B cell (primary cell): ENCODE measurements at regions not wholly inside any gene's neighbourhood (a gene's known extent, or its start where the extent isn't known, plus 50 kb on each side); places are given as distances from the start of the nearest gene placed in this dataset.

Experiments used
- ATAC-seq: fragments of 200-7000 bp; cut with Tn5 transposase; one replicate; pipeline ENCODE4 v1.10.0; 2021; ENCODE audit warnings: low read depth, mild to moderate bottlenecking, moderate number of reproducible peaks, moderate library complexity
- CTCF ChIA-PET: fragments of 350-600 bp; sonication (Branson Sonifier 250); formaldehyde crosslinking; loops from one replicate; lab custom pipeline; 2021; ENCODE audit warnings: antibody characterized with exemption, inconsistent platforms; lab: Charles Lee
- POLR2A ChIA-PET: fragments of 350-600 bp; sonication (Branson Sonifier 250); formaldehyde crosslinking; loops from one replicate; lab custom pipeline; 2021; ENCODE audit warnings: antibody characterized with exemption; lab: Charles Lee
- DNase-seq: peaks from one replicate; pipeline ENCODE4 v3.0.0; 2013
- H2AFZ ChIP-seq: 2 replicates; pipeline ENCODE4 v1.6.1; 2012; ENCODE audit warnings: mild to moderate bottlenecking, low read depth, low read length; ENCODE audit not compliant: insufficient read depth, poor library complexity, severe bottlenecking
- H3K27ac ChIP-seq, 2 donors: 1 replicate in 1 of 2; 2 replicates in 1 of 2; pipeline ENCODE4 v1.5.1; 2012 to 2013; ENCODE audit warnings: low read length in 2 of 2, mild to moderate bottlenecking in 2 of 2, moderate library complexity in 1 of 2
- H3K27me3 ChIP-seq, 4 experiments: fragments of 200-600 bp in 1 of 4; sonication (generic) in 1 of 4; replicated peaks in 1 of 4; 1 replicate in 2 of 4; 2 replicates in 2 of 4; pipeline versions ENCODE4 v1.6.1 to v1.7.0; 2013 to 2016; ENCODE audit warnings: low read length in 3 of 4, mild to moderate bottlenecking in 2 of 4, mixed read lengths in 1 of 4, moderate library complexity in 1 of 4; ENCODE audit not compliant: insufficient read depth in 4 of 4, control insufficient read depth in 3 of 4; ENCODE audit errors: control extremely low read depth in 1 of 4
- H3K36me3 ChIP-seq, 2 experiments: replicated peaks in 1 of 2; 1 replicate in 1 of 2; 2 replicates in 1 of 2; pipeline versions ENCODE4 v1.6.1 to v1.7.1; 2013; ENCODE audit warnings: low read length in 1 of 2; ENCODE audit not compliant: insufficient read depth in 2 of 2, control insufficient read depth in 1 of 2; ENCODE audit errors: control extremely low read depth in 1 of 2, extremely low read depth in 1 of 2
- H3K4me1 ChIP-seq, 2 donors: fragments of 200-600 bp in 1 of 2; sonication (generic) in 1 of 2; 1 replicate in 1 of 2; 2 replicates in 1 of 2; pipeline versions ENCODE4 v1.5.1 to v1.6.1; 2013 to 2017; ENCODE audit warnings: low read length in 2 of 2; ENCODE audit not compliant: control insufficient read depth in 2 of 2, insufficient read depth in 2 of 2
- H3K4me2 ChIP-seq: replicated peaks from 2 replicates; pipeline ENCODE3; 2012; ENCODE audit warnings: mild to moderate bottlenecking, low read depth, low read length; ENCODE audit not compliant: poor library complexity, severe bottlenecking
- H3K4me3 ChIP-seq, 5 experiments: fragments of 200-600 bp in 1 of 5; sonication (generic) in 1 of 5; 1 replicate in 3 of 5; 2 replicates in 2 of 5; pipeline versions ENCODE4 v1.5.1 to v1.7.0; 2011 to 2016; ENCODE audit warnings: low read length in 4 of 5, mild to moderate bottlenecking in 4 of 5, low read depth in 2 of 5, control low read depth in 1 of 5, moderate library complexity in 1 of 5; ENCODE audit not compliant: insufficient read depth in 1 of 5; ENCODE audit errors: control extremely low read depth in 1 of 5, extremely low read depth in 1 of 5
- H3K79me2 ChIP-seq: fragments of 200-600 bp; sonication (generic); one replicate; pipeline ENCODE4 v1.6.0; 2016; ENCODE audit warnings: low read length; ENCODE audit not compliant: control insufficient read depth, insufficient read depth
- H3K9ac ChIP-seq: fragments of 200-600 bp; sonication (generic); 2 replicates; pipeline ENCODE4 v1.6.1; 2017; ENCODE audit warnings: mild to moderate bottlenecking, low read length, moderate library complexity
- H3K9me3 ChIP-seq, 3 donors: one replicate each; pipeline versions ENCODE4 v1.6.1 to v1.7.1; 2013; ENCODE audit warnings: low read length in 2 of 3; ENCODE audit not compliant: control insufficient read depth in 2 of 3, insufficient read depth in 1 of 3; ENCODE audit errors: control extremely low read depth in 1 of 3
- H4K20me1 ChIP-seq: 2 replicates; pipeline ENCODE4 v1.6.0; 2012; ENCODE audit warnings: mild to moderate bottlenecking, low read length; ENCODE audit not compliant: insufficient read depth, control insufficient read depth, poor library complexity, severe bottlenecking
- H3K27ac Mint-ChIP-seq: one replicate; pipeline ENCODE4 v1.8.0; 2021; ENCODE audit warnings: mixed read lengths
- H3K27me3 Mint-ChIP-seq: one replicate; pipeline ENCODE4 v1.8.0; 2021; ENCODE audit warnings: mixed read lengths
- H3K4me1 Mint-ChIP-seq: one replicate; pipeline ENCODE4 v1.8.0; 2021; ENCODE audit warnings: mixed read lengths
- H3K4me3 Mint-ChIP-seq: one replicate; pipeline ENCODE4 v1.8.0; 2021; ENCODE audit warnings: mixed read lengths
- H3K9me3 Mint-ChIP-seq: one replicate; pipeline ENCODE4 v1.8.0; 2022; ENCODE audit warnings: mixed read lengths; ENCODE audit not compliant: insufficient read depth
- EZH2 ChIP-seq: IDR thresholded peaks from 2 replicates; pipeline ENCODE4 v1.6.1; 2012; ENCODE audit warnings: borderline replicate concordance, low read depth, mild to moderate bottlenecking, moderate library complexity, low read length; ENCODE audit not compliant: insufficient read depth, poor library complexity, severe bottlenecking
- WGBS: methylation state at CpG from one replicate; pipeline ENCODE4 v1.1.5; 2013; ENCODE audit warnings: missing lambda C conversion rate; ENCODE audit not compliant: insufficient coverage; 5-methylcytosine and 5-hydroxymethylcytosine counted together
- intact Hi-C: fragments of 100-400 bp; cut with micrococcal nuclease; formaldehyde crosslinking; loops from one replicate; pipeline ENCODE4 v1.10.0; 2022
- TF ChIP-seq, protein P1 (sequence below): fragments of 200-600 bp; IDR thresholded peaks from one replicate; pipeline ENCODE4 v1.8.0; 2022; ENCODE audit warnings: antibody characterized with exemption, mild to moderate bottlenecking

DNA sequence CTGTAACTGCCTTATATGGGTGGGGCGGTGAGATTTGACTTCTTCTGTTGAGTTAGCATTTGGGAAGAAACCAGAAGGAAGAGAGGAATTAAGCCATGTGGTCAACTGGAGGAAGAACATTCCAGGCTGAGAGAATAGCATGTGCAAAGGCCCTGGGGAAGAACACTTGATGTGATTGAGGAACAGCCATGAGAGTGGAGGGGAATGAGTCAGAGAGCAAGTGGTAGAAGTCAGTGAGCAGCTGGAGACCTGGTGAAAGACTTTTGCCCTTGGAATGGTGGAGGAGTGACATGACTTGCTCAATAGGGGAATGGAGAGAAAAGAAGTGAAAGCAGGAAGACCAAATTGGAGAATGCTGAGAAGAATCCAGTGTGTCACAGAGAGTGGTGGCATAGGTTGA lies 327.8 kb upstream of the HAND2 start:
- no peak overlapping the region for H3K4me3 Mint-ChIP-seq
- peaks cover 3% of the 10 kb centered on the region for H3K9me3 Mint-ChIP-seq
- Histone ChIP-seq H3K4me1 (no peaks in the 10 kb centered on the region), H3K27me3 (no peaks in the 10 kb centered on the region), H3K27ac (no peak overlapping the region), H3K9me3 (no peaks in the 10 kb centered on the region), H3K36me3 (no peaks in the 10 kb centered on the region), H3K4me3 (no peak overlapping the region), H4K20me1 (no peaks in the 10 kb centered on the region), H2AFZ (no peak overlapping the region), H3K9ac (no peak overlapping the region), H3K4me2 (no peak overlapping the region), H3K79me2 (no peaks in the 10 kb centered on the region)
- ChIA-PET POLR2A (no interaction called here), CTCF (no interaction called here)
- WGBS, result 100% methylated on average over 1 of the region's 1 CpG
- intact Hi-C loops, result no loop called here
- H3K27ac Mint-ChIP-seq, result no peak overlapping the region
- no peaks in the 10 kb centered on the region for H3K27me3 Mint-ChIP-seq
- no peak for ATAC-seq
- no peak for TF ChIP-seq EZH2
- TF ChIP-seq, protein P1, sequence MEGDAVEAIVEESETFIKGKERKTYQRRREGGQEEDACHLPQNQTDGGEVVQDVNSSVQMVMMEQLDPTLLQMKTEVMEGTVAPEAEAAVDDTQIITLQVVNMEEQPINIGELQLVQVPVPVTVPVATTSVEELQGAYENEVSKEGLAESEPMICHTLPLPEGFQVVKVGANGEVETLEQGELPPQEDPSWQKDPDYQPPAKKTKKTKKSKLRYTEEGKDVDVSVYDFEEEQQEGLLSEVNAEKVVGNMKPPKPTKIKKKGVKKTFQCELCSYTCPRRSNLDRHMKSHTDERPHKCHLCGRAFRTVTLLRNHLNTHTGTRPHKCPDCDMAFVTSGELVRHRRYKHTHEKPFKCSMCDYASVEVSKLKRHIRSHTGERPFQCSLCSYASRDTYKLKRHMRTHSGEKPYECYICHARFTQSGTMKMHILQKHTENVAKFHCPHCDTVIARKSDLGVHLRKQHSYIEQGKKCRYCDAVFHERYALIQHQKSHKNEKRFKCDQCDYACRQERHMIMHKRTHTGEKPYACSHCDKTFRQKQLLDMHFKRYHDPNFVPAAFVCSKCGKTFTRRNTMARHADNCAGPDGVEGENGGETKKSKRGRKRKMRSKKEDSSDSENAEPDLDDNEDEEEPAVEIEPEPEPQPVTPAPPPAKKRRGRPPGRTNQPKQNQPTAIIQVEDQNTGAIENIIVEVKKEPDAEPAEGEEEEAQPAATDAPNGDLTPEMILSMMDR, result no peak
- H3K4me1 Mint-ChIP-seq, result no peaks in the 10 kb centered on the region
- no peak for DNase-seq

DNA sequence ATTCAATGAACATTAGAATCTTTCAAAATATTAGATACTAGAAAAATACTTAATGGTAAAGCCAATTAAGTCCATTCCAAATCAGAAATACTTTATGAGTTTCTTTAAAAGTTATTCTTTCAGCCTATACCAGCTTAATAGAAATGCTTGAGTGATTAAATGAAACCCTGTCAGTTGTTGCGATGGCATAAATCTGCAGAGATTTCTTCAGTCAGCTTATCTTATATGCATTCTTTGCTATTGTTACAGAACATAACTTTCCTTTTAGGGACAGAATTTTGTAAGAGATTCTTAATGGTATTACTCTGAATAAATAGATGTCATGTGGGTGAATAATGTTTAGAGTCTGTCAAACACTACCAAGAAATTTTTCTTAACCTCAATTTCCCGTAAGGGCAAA lies 325.0 kb upstream of the HAND2 start:
- ChIA-PET CTCF (no interaction called here), POLR2A (no interaction called here)
- TF ChIP-seq, protein P1, result no peak
- no peak for TF ChIP-seq EZH2
- Histone ChIP-seq H3K4me2 (no peak overlapping the region), H3K4me3 (no peak overlapping the region), H3K36me3 (no peaks in the 10 kb centered on the region), H4K20me1 (no peaks in the 10 kb centered on the region), H3K79me2 (no peaks in the 10 kb centered on the region), H3K9me3 (no peaks in the 10 kb centered on the region), H3K27me3 (no peaks in the 10 kb centered on the region), H3K27ac (no peak overlapping the region), H3K9ac (no peak overlapping the region), H2AFZ (no peak overlapping the region), H3K4me1 (no peaks in the 10 kb centered on the region)
- no peaks in the 10 kb centered on the region for H3K27me3 Mint-ChIP-seq
- intact Hi-C loops, result no loop called here
- no peak overlapping the region for H3K27ac Mint-ChIP-seq
- WGBS, result no CpG with 5 or more reads among the region's 2 CpGs
- peaks cover 3% of the 10 kb centered on the region for H3K9me3 Mint-ChIP-seq
- DNase-seq (no peak), ATAC-seq (no peak)
- H3K4me1 Mint-ChIP-seq, result no peaks in the 10 kb centered on the region
- H3K4me3 Mint-ChIP-seq, result no peak overlapping the region
